HG03442 (cell line): ENCODE measurements at regions not wholly inside any gene's neighbourhood (a gene's known extent, or its start where the extent isn't known, plus 50 kb on each side); places are given as distances from the start of the nearest gene placed in this dataset.

Source experiments
- ATAC-seq: cut with Tn5 transposase; IDR thresholded peaks from one replicate; pipeline ENCODE4 v1.9.1; 2021; ENCODE audit warnings: mild to moderate bottlenecking, moderate library complexity; ENCODE audit not compliant: unreplicated experiment

GRCh38 chr12:58764100-58764953 lies 156.0 kb downstream of the LRIG3 start:
- no peak for ATAC-seq

- no peak for ATAC-seq
These were observed 155.2 kb downstream of the LRIG3 start for GRCh38 chr12:58765076-58765475.

- no peak for ATAC-seq
These were observed 154.4 kb downstream of the LRIG3 start for GRCh38 chr12:58765653-58766512.

- ATAC-seq: no peak
These were observed 153.8 kb downstream of the LRIG3 start for GRCh38 chr12:58766513-58766870.

GRCh38 chr12:58767496-58767895 lies 152.8 kb downstream of the LRIG3 start:
- no peak for ATAC-seq

- no peak for ATAC-seq
These were observed 146.3 kb downstream of the LRIG3 start for GRCh38 chr12:58773986-58774385.

GRCh38 chr12:58774731-58775130 lies 145.6 kb downstream of the LRIG3 start:
- no peak for ATAC-seq

- no peak for ATAC-seq
These were observed 144.9 kb downstream of the LRIG3 start for GRCh38 chr12:58775396-58775795.

GRCh38 chr12:58776144-58776543 lies 144.2 kb downstream of the LRIG3 start:
- ATAC-seq: no peak

- ATAC-seq: no peak
These were observed 142.5 kb downstream of the LRIG3 start for GRCh38 chr12:58777815-58778214.

- ATAC-seq: no peak
These were observed 138.7 kb downstream of the LRIG3 start for GRCh38 chr12:58781609-58782008.

- ATAC-seq: no peak
These were observed 133.1 kb downstream of the LRIG3 start for GRCh38 chr12:58787021-58787760.

GRCh38 chr12:58794859-58795258 lies 125.4 kb downstream of the LRIG3 start:
- no peak for ATAC-seq

- ATAC-seq: no peak
These were observed 124.5 kb downstream of the LRIG3 start for GRCh38 chr12:58795825-58796224.

GRCh38 chr12:58801986-58802385 lies 118.3 kb downstream of the LRIG3 start:
- no peak for ATAC-seq

GRCh38 chr12:58803908-58804307 lies 116.4 kb downstream of the LRIG3 start:
- ATAC-seq: no peak

GRCh38 chr12:58804749-58805148 lies 115.6 kb downstream of the LRIG3 start:
- peak; percentile 87 for ATAC-seq

- no peak for ATAC-seq
These were observed 111.2 kb downstream of the LRIG3 start for GRCh38 chr12:58809064-58809607.

- ATAC-seq: no peak
These were observed 109.0 kb downstream of the LRIG3 start for GRCh38 chr12:58811346-58811745.

- no peak for ATAC-seq
These were observed 108.1 kb downstream of the LRIG3 start for GRCh38 chr12:58812214-58812613.

GRCh38 chr12:58814036-58814435 lies 106.3 kb downstream of the LRIG3 start:
- ATAC-seq: no peak
